Breast epithelium (tissue), 4 donors: ENCODE measurements at regions not wholly inside any gene's neighbourhood (a gene's known extent, or its start where the extent isn't known, plus 50 kb on each side); places are given as distances from the start of the nearest gene placed in this dataset.
"Not testable (repeated sequence)": the region's sequence is repeated elsewhere in the genome, so short reads cannot be mapped to it uniquely, and the experiment has no call there.

Source experiments
- DNase-seq, 2 donors: peaks; one replicate each; pipeline ENCODE4 v3.0.0-alpha.2; 2019; ENCODE audit warnings: low spot score in 2 of 2
- H3K27ac ChIP-seq, 2 donors: fragments of 200-600 bp; sonication (generic) in 1 of 2; one replicate each; pipeline ENCODE4 v1.5.1; 2016 to 2019; ENCODE audit warnings: mild to moderate bottlenecking in 1 of 2
- H3K27me3 ChIP-seq, 2 donors: fragments of 200-600 bp; sonication (generic) in 1 of 2; one replicate each; pipeline versions ENCODE4 v1.5.1 to v1.6.0; 2017 to 2019; ENCODE audit warnings: control low read depth in 1 of 2, mild to moderate bottlenecking in 1 of 2
- H3K36me3 ChIP-seq: fragments of 200-600 bp; one replicate; pipeline ENCODE4 v1.5.1; 2019
- H3K4me1 ChIP-seq, 2 donors: fragments of 200-600 bp; sonication (generic); one replicate each; pipeline ENCODE4 v1.5.1; 2016 to 2019; ENCODE audit warnings: control low read depth in 1 of 2
- H3K4me3 ChIP-seq, 3 donors: fragments of 200-600 bp; sonication (generic); 1 replicate in 2 of 3; 2 replicates in 1 of 3; pipeline ENCODE4 v1.5.1; 2016 to 2019; ENCODE audit warnings: mild to moderate bottlenecking in 3 of 3, moderate library complexity in 2 of 3
- H3K9me3 ChIP-seq, 2 donors: fragments of 200-600 bp; sonication (generic) in 1 of 2; one replicate each; pipeline ENCODE4 v1.5.1; 2016 to 2019; ENCODE audit warnings: control low read depth in 1 of 2
- CTCF ChIP-seq, 3 donors: fragments of 450-650 bp; IDR thresholded peaks; one replicate each; pipeline ENCODE4 v1.5.1; 2016 to 2017; ENCODE audit warnings: antibody characterized with exemption in 3 of 3, mild to moderate bottlenecking in 3 of 3, moderate library complexity in 3 of 3
- POLR2A ChIP-seq: fragments of 450-650 bp; IDR thresholded peaks from one replicate; pipeline ENCODE4 v1.6.1; 2016; ENCODE audit warnings: antibody characterized with exemption, mild to moderate bottlenecking, moderate library complexity
- POLR2AphosphoS5 ChIP-seq, 3 donors: sonication (generic); formaldehyde crosslinking; IDR thresholded peaks; one replicate each; pipeline ENCODE4 v1.6.1; 2017; ENCODE audit warnings: antibody characterized with exemption in 3 of 3
- intact Hi-C: fragments of 100-400 bp; cut with DNase I; formaldehyde crosslinking; loops from one replicate; pipeline ENCODE4 v1.15.1; 2023; ENCODE audit warnings: low total_unique reads

GRCh38 chrX:5295004-5295403 is 933.7 kb downstream of the NLGN4X start:
- peaks cover 0 to 3% of the 10 kb centered on the region in 2 donors for H3K9me3 ChIP-seq
- H3K27ac ChIP-seq = no peak overlapping the region
- no peak for DNase-seq
- no peaks in the 10 kb centered on the region for H3K27me3 ChIP-seq
- no peaks in the 10 kb centered on the region for H3K36me3 ChIP-seq
- H3K4me3 ChIP-seq = no peak overlapping the region
- H3K4me1 ChIP-seq = no peaks in the 10 kb centered on the region
- intact Hi-C loops = no loop called here
- TF ChIP-seq CTCF (IDR thresholded peaks at IDR 0.05) = no peak
- TF ChIP-seq POLR2AphosphoS5 (IDR thresholded peaks at IDR 0.05) = no peak
- TF ChIP-seq POLR2A = no peak

- no peaks in the 10 kb centered on the region for H3K36me3 ChIP-seq
- H3K4me1 ChIP-seq = no peaks in the 10 kb centered on the region
- peaks cover 7 to 19% of the 10 kb centered on the region in 2 donors for H3K9me3 ChIP-seq
- no peak for DNase-seq
- H3K4me3 ChIP-seq = no peak overlapping the region
- no peaks in the 10 kb centered on the region for H3K27me3 ChIP-seq
- no peak overlapping the region for H3K27ac ChIP-seq
- intact Hi-C loops = loop anchor here (5.0 kb wide), 1 partner anchor 1152 kb away; no protein-coding TSS in a partner anchor
- TF ChIP-seq CTCF (IDR thresholded peaks at IDR 0.05) = no peak
- TF ChIP-seq POLR2AphosphoS5 (IDR thresholded peaks at IDR 0.05) = no peak
- TF ChIP-seq POLR2A = no peak
These were observed 938.0 kb downstream of the NLGN4X start for GRCh38 chrX:5290635-5291034.

GRCh38 chrX:5289949-5290348 is 938.7 kb downstream of the NLGN4X start:
- intact Hi-C loops = loop anchor here (5.0 kb wide), 1 partner anchor 1152 kb away; no protein-coding TSS in a partner anchor
- H3K4me1 ChIP-seq = not testable (repeated sequence)

GRCh38 chrX:5278908-5279307 is 949.8 kb downstream of the NLGN4X start:
- Histone ChIP-seq H3K36me3 (no peaks in the 10 kb centered on the region), H3K27ac (no peak overlapping the region), H3K4me3 (no peak overlapping the region), H3K9me3 (peaks cover 0 to 7% of the 10 kb centered on the region in 2 donors), H3K27me3 (no peaks in the 10 kb centered on the region), H3K4me1 (no peaks in the 10 kb centered on the region)
- no peak for TF ChIP-seq POLR2AphosphoS5 (IDR thresholded peaks at IDR 0.05)
- DNase-seq = no peak
- intact Hi-C loops = no loop called here

More at GRCh38 chrX:5289949-5290348, 938.7 kb downstream of the NLGN4X start:
- H3K4me3 ChIP-seq, H3K27me3 ChIP-seq, DNase-seq, H3K27ac ChIP-seq, H3K36me3 ChIP-seq: not testable (repeated sequence)
- H3K9me3 ChIP-seq = peaks cover 7 to 19% of the 10 kb centered on the region in 2 donors

- intact Hi-C loops = no loop called here
- H3K4me3 ChIP-seq = no peak overlapping the region
- no peak overlapping the region for H3K27ac ChIP-seq
- no peak for DNase-seq
- H3K36me3 ChIP-seq = no peaks in the 10 kb centered on the region
- H3K9me3 ChIP-seq = peaks cover 0 to 4% of the 10 kb centered on the region in 2 donors
- no peaks in the 10 kb centered on the region for H3K27me3 ChIP-seq
- no peaks in the 10 kb centered on the region for H3K4me1 ChIP-seq
- TF ChIP-seq POLR2AphosphoS5 (IDR thresholded peaks at IDR 0.05) (no peak), POLR2A (no peak), CTCF (IDR thresholded peaks at IDR 0.05) (no peak)
These were observed 963.3 kb downstream of the NLGN4X start for GRCh38 chrX:5265324-5265850.

- H3K4me3 ChIP-seq = no peak overlapping the region
- intact Hi-C loops = no loop called here
- H3K9me3 ChIP-seq = no peaks in the 10 kb centered on the region
- H3K4me1 ChIP-seq = no peaks in the 10 kb centered on the region
- TF ChIP-seq POLR2AphosphoS5 (IDR thresholded peaks at IDR 0.05) (no peak), CTCF (IDR thresholded peaks at IDR 0.05) (no peak), POLR2A (no peak)
- no peaks in the 10 kb centered on the region for H3K36me3 ChIP-seq
- no peak for DNase-seq
- no peaks in the 10 kb centered on the region for H3K27me3 ChIP-seq
- H3K27ac ChIP-seq = no peak overlapping the region
These were observed 978.6 kb downstream of the NLGN4X start for GRCh38 chrX:5250106-5250505.
